DOHH2 (cell line): ENCODE measurements at regions not wholly inside any gene's neighbourhood (a gene's known extent, or its start where the extent isn't known, plus 50 kb on each side); places are given as distances from the start of the nearest gene placed in this dataset.

ENCODE experiments used
- H3F3A ChIP-seq: fragments of 200-600 bp; sonication (generic), shearing (Covaris generic); 2 replicates; pipeline ENCODE4 v1.6.0; 2016; ENCODE audit warnings: antibody characterized with exemption, mild to moderate bottlenecking; ENCODE audit not compliant: control insufficient read depth, insufficient read depth
- H3K27ac ChIP-seq: fragments of 200-600 bp; sonication (generic); 2 replicates; pipeline ENCODE4 v1.5.1; 2014; ENCODE audit warnings: low read depth, mild to moderate bottlenecking, low read length, moderate library complexity
- H3K27me3 ChIP-seq: fragments of 200-600 bp; sonication (generic); 2 replicates; pipeline ENCODE4 v1.6.1; 2014; ENCODE audit warnings: mild to moderate bottlenecking, low read length, mixed read lengths; ENCODE audit not compliant: control insufficient read depth
- H3K36me3 ChIP-seq: fragments of 200-600 bp; sonication (generic); 2 replicates; pipeline ENCODE4 v1.6.1; 2014; ENCODE audit warnings: mild to moderate bottlenecking, low read length, moderate library complexity, mixed read lengths; ENCODE audit not compliant: control insufficient read depth
- H3K4me1 ChIP-seq: fragments of 200-600 bp; sonication (generic); 2 replicates; pipeline ENCODE4 v1.6.1; 2014; ENCODE audit warnings: mild to moderate bottlenecking, low read length, mixed read lengths; ENCODE audit not compliant: control insufficient read depth
- H3K4me2 ChIP-seq: fragments of 200-600 bp; sonication (generic); 2 replicates; pipeline ENCODE4 v1.6.0; 2014; ENCODE audit warnings: mild to moderate bottlenecking, low read length, moderate library complexity
- H3K4me3 ChIP-seq: fragments of 200-600 bp; sonication (generic); 2 replicates; pipeline ENCODE4 v1.5.1; 2014; ENCODE audit warnings: mild to moderate bottlenecking, low read length, mixed read lengths
- H3K79me2 ChIP-seq: fragments of 200-600 bp; sonication (generic); 2 replicates; pipeline ENCODE4 v1.6.1; 2014; ENCODE audit warnings: mild to moderate bottlenecking, low read length, mixed read lengths; ENCODE audit not compliant: control insufficient read depth
- H3K9me2 ChIP-seq: fragments of 200-600 bp; sonication (generic); replicated peaks from 2 replicates; pipeline ENCODE4 v1.6.1; 2014; ENCODE audit warnings: mild to moderate bottlenecking, low read length, mixed read lengths; ENCODE audit not compliant: control insufficient read depth
- H3K9me3 ChIP-seq: fragments of 200-600 bp; sonication (generic); 2 replicates; pipeline ENCODE4 v1.6.1; 2014; ENCODE audit warnings: antibody characterized with exemption, low read length, mixed read lengths; ENCODE audit not compliant: control insufficient read depth, insufficient read depth
- H4K20me1 ChIP-seq: fragments of 200-600 bp; sonication (generic); 2 replicates; pipeline ENCODE4 v1.6.0; 2014; ENCODE audit warnings: low read depth, mild to moderate bottlenecking, antibody characterized with exemption, low read length, moderate library complexity; ENCODE audit not compliant: control insufficient read depth, insufficient read depth
- EZH2phosphoT487 ChIP-seq: fragments of 200-600 bp; sonication (generic); IDR thresholded peaks from 2 replicates; pipeline ENCODE4 v1.6.1; 2017; ENCODE audit warnings: borderline replicate concordance, mild to moderate bottlenecking, antibody characterized with exemption, low read length, moderate library complexity, mixed read lengths
- TF ChIP-seq, protein P1 (sequence below): fragments of 200-600 bp; sonication (generic); IDR thresholded peaks from one replicate; pipeline ENCODE4 v1.5.1; 2014; ENCODE audit warnings: antibody characterized with exemption, mild to moderate bottlenecking, low read depth, low read length; ENCODE audit not compliant: poor library complexity, severe bottlenecking

DNA sequence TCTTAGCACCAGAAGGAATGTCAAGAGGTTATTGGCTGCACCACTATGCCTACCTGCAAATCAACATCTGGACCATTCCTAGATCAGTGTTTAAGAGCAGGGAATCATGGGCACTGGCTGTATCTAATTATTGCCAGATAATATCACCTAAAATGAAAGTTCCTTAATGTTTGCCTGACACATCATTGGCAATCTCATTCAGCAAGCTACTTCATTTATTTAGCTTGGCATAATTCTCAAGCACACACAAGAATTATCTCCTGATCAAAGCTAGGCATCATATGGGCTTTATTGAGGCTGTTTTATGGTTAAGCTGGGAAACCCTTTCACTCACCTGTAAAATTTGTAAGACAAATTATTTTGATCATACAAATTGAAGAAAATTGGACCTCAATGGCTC, 581.7 kb downstream of the INHBA start:
- Histone ChIP-seq H3K4me2 (no peak overlapping the region), H3K36me3 (no peaks in the 10 kb centered on the region), H3K79me2 (no peaks in the 10 kb centered on the region), H4K20me1 (no peaks in the 10 kb centered on the region), H3K4me1 (peaks cover 10% of the 10 kb centered on the region), H3K27ac (no peak overlapping the region), H3K4me3 (no peak overlapping the region), H3F3A (no peaks in the 10 kb centered on the region), H3K9me3 (no peaks in the 10 kb centered on the region; the same call in 1 of the 2 replicates), H3K9me2 (no peaks in the 10 kb centered on the region), H3K27me3 (no peaks in the 10 kb centered on the region)
- no peak for TF ChIP-seq EZH2phosphoT487
- TF ChIP-seq, protein P1, sequence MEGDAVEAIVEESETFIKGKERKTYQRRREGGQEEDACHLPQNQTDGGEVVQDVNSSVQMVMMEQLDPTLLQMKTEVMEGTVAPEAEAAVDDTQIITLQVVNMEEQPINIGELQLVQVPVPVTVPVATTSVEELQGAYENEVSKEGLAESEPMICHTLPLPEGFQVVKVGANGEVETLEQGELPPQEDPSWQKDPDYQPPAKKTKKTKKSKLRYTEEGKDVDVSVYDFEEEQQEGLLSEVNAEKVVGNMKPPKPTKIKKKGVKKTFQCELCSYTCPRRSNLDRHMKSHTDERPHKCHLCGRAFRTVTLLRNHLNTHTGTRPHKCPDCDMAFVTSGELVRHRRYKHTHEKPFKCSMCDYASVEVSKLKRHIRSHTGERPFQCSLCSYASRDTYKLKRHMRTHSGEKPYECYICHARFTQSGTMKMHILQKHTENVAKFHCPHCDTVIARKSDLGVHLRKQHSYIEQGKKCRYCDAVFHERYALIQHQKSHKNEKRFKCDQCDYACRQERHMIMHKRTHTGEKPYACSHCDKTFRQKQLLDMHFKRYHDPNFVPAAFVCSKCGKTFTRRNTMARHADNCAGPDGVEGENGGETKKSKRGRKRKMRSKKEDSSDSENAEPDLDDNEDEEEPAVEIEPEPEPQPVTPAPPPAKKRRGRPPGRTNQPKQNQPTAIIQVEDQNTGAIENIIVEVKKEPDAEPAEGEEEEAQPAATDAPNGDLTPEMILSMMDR = no peak

DNA sequence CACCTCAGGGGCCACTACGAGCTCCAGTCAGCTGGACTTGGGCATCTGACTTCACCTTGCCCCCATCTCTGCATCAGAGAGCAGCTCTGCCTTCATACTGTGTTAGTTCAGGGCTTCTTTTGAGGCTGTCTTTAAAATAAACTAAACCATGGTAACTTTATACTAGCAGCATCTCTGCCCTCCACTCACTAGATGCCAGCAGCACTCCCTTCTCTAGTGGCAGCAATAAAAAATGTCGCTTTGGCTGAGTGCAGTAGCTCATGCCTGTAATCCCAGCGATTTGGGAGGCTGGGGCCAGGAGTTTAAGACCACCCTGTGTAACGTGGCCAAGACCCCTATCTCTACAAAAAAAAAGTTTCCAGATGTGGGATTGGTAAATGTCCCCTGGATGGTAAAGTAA, 584.4 kb downstream of the INHBA start:
- H3F3A ChIP-seq = no peaks in the 10 kb centered on the region
- H3K4me1 ChIP-seq = peaks cover 11% of the 10 kb centered on the region
- no peak overlapping the region for H3K27ac ChIP-seq
- no peaks in the 10 kb centered on the region for H3K36me3 ChIP-seq
- H3K9me3 ChIP-seq = no peaks in the 10 kb centered on the region; the same call in 1 of the 2 replicates
- no peaks in the 10 kb centered on the region for H4K20me1 ChIP-seq
- H3K4me3 ChIP-seq = no peak overlapping the region
- TF ChIP-seq EZH2phosphoT487 = no peak
- TF ChIP-seq, protein P1 = no peak
- H3K4me2 ChIP-seq = no peak overlapping the region
- H3K79me2 ChIP-seq = no peaks in the 10 kb centered on the region
- no peaks in the 10 kb centered on the region for H3K27me3 ChIP-seq
- no peaks in the 10 kb centered on the region for H3K9me2 ChIP-seq

DNA sequence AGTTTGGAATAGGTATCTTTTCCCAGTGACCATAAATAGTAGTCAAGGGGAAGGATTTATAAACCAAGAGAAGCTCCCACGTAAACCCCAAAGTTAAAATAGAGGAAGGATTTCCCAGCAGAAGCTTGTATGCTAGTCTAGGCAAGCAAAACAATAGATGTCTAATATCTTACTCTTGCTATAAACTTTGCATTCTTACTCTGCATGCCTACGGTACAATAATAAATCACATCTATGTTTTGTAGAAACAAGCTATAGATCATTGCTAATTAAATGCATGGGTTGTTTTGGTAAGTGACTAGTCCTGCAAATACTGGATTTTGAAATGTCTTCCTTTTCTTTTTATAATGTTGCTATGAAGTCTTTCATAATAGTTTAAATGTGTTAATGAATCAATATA, 585.5 kb downstream of the INHBA start:
- no peaks in the 10 kb centered on the region for H3F3A ChIP-seq
- no peaks in the 10 kb centered on the region for H3K9me3 ChIP-seq
- H3K4me2 ChIP-seq = no peak overlapping the region
- H3K79me2 ChIP-seq = no peaks in the 10 kb centered on the region
- no peaks in the 10 kb centered on the region for H3K36me3 ChIP-seq
- no peaks in the 10 kb centered on the region for H3K27me3 ChIP-seq
- no peaks in the 10 kb centered on the region for H4K20me1 ChIP-seq
- TF ChIP-seq, protein P1 = no peak
- no peak for TF ChIP-seq EZH2phosphoT487
- H3K4me3 ChIP-seq = no peak overlapping the region
- H3K27ac ChIP-seq = no peak overlapping the region
- H3K4me1 ChIP-seq = peaks cover 11% of the 10 kb centered on the region
- no peaks in the 10 kb centered on the region for H3K9me2 ChIP-seq

DNA sequence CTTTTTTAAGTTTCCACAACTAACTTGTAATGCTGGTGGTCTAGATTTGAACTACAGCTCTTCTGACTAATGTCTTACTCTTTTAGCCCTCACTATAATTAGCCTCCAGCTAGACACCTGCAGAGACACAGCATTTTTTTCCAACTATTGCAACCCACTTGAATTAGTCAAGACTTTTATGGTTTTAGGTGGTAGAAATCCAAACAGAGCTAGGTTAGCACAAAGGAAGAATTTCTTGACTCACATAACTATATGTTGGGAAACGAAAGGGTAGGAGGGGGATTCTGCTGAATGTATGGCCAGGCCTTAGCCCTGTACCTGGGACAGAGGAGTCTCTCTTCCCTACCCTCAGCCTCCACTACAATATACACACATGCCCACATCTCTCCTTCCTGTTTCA, 586.1 kb downstream of the INHBA start:
- Histone ChIP-seq H3K79me2 (no peaks in the 10 kb centered on the region), H3K9me2 (no peaks in the 10 kb centered on the region), H4K20me1 (no peaks in the 10 kb centered on the region), H3K27me3 (no peaks in the 10 kb centered on the region), H3K36me3 (no peaks in the 10 kb centered on the region), H3K27ac (no peak overlapping the region), H3K4me3 (no peak overlapping the region), H3K4me1 (peaks cover 11% of the 10 kb centered on the region), H3K4me2 (no peak overlapping the region), H3K9me3 (no peaks in the 10 kb centered on the region), H3F3A (no peaks in the 10 kb centered on the region)
- TF ChIP-seq, protein P1 = no peak
- TF ChIP-seq EZH2phosphoT487 = no peak
